Lung (tissue), 11 donors: ENCODE measurements at regions not wholly inside any gene's neighbourhood (a gene's known extent, or its start where the extent isn't known, plus 50 kb on each side); places are given as distances from the start of the nearest gene placed in this dataset.
"Not testable (repeated sequence)": the region's sequence is repeated elsewhere in the genome, so short reads cannot be mapped to it uniquely, and the experiment has no call there.

ENCODE experiments used
- ATAC-seq: fragments of 200-7000 bp; cut with Tn5 transposase; one replicate; pipeline ENCODE4 v1.9.1; 2020; ENCODE audit warnings: moderate number of reproducible peaks; ENCODE audit not compliant: insufficient read depth, low FRiP score
- DNase-seq, 3 donors: peaks; one replicate each; pipeline ENCODE4 v3.0.0-alpha.2; 2013 to 2017
- H3K27ac ChIP-seq, 2 donors: one replicate each; pipeline ENCODE4 v1.5.1; 2013; ENCODE audit warnings: mild to moderate bottlenecking in 2 of 2, moderate library complexity in 2 of 2, control low read depth in 1 of 2, inconsistent platforms in 1 of 2, low read depth in 1 of 2, low read length in 1 of 2
- H3K27me3 ChIP-seq, 3 donors: one replicate each; pipeline ENCODE4 v1.5.1; 2013; ENCODE audit warnings: low read length in 2 of 3; ENCODE audit not compliant: control insufficient read depth in 3 of 3, insufficient read depth in 3 of 3
- H3K36me3 ChIP-seq, 4 donors: one replicate each; pipeline ENCODE4 v1.5.1; 2013; ENCODE audit warnings: low read length in 4 of 4, mild to moderate bottlenecking in 1 of 4, moderate library complexity in 1 of 4; ENCODE audit not compliant: control insufficient read depth in 4 of 4, insufficient read depth in 4 of 4
- H3K4me1 ChIP-seq, 5 donors: one replicate each; pipeline ENCODE4 v1.5.1; 2013; ENCODE audit warnings: low read length in 5 of 5, mild to moderate bottlenecking in 2 of 5, moderate library complexity in 1 of 5; ENCODE audit not compliant: control insufficient read depth in 5 of 5, insufficient read depth in 5 of 5
- H3K4me3 ChIP-seq: one replicate; pipeline ENCODE4 v1.5.1; 2013; ENCODE audit warnings: mild to moderate bottlenecking, control low read depth, moderate library complexity
- H3K9ac ChIP-seq, 2 donors: one replicate each; pipeline ENCODE4 v1.5.1; 2013; ENCODE audit warnings: low read length in 2 of 2, control low read depth in 1 of 2; ENCODE audit not compliant: insufficient read depth in 1 of 2
- H3K9me3 ChIP-seq, 4 donors: one replicate each; pipeline ENCODE4 v1.5.1; 2013; ENCODE audit warnings: low read length in 3 of 4, mild to moderate bottlenecking in 1 of 4, moderate library complexity in 1 of 4; ENCODE audit not compliant: control insufficient read depth in 4 of 4, insufficient read depth in 3 of 4
- WGBS, 2 donors: extraction: QIAGEN DNeasy Blood & Tissue Kit; methylation state at CpG; one replicate each; pipeline ENCODE4 v1.1.7; 2013; 5-methylcytosine and 5-hydroxymethylcytosine counted together
- TF ChIP-seq, protein P1 (sequence below): IDR thresholded peaks from 2 replicates; pipeline ENCODE4 v1.5.1; 2012; ENCODE audit warnings: mild to moderate bottlenecking; ENCODE audit errors: control extremely low read depth, extremely low read depth
- donor health status: control.
- donor health status: control.
- donor health status: Bipolar disorder and iron deficiency.
- donor health status: healthy.
- donor health status: DM: yes; HTN: yes; CAD: no.

DNA sequence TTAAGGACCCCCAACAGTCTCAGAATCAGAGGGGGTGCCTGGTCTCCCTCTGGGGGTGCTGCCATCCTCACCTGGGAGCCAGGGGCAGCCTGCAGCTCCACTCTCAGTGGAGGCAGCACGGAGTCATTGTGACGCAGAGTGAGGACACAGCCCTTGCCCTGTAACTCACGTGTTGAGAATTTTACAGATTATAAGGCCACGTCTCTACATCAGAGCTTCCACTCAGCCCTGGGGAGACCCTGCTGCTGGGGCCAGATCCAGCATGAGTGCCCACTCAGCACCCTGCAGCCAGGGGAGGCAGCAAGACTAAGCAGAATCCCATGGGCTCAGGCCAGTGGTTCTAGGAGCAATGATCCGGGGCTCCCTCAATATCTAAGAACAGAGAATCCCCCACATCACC lies 137.4 kb upstream of the AFDN start:
- ATAC-seq: no peak
- 94 to 97% methylated on average over 5 of the region's 5 CpGs for WGBS, 2 donors

DNA sequence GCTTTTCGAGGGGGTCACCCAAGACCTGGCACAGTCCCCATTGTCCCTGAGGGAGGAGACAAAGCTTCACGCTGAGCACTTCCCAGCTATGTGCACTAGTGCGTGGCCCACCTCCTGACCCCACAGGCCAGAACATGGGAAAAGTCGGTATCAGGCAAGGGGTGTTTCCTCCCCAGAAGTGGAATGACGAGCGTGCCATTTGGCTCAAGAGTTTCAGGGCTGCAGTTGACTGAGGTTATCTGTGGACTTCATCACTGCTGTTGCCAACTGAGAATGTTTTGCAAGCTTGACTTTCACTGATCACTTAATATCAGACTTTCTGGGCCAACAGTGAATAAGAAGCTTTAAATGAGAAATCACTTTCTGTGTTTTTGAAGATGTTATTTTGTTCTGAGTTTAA lies 137.0 kb upstream of the AFDN start:
- Histone ChIP-seq H3K27me3 (peaks cover 0 to 8% (median 6%) of the 10 kb centered on the region in 3 donors), H3K4me3 (no peak overlapping the region), H3K9me3 (no peaks in the 10 kb centered on the region), H3K9ac (no peak overlapping the region), H3K27ac (no peak overlapping the region), H3K4me1 (peaks cover 0 to 10% (median 6%) of the 10 kb centered on the region in 5 donors), H3K36me3 (no peaks in the 10 kb centered on the region)
- DNase-seq (no peak), ATAC-seq (no peak)
- TF ChIP-seq, protein P1, sequence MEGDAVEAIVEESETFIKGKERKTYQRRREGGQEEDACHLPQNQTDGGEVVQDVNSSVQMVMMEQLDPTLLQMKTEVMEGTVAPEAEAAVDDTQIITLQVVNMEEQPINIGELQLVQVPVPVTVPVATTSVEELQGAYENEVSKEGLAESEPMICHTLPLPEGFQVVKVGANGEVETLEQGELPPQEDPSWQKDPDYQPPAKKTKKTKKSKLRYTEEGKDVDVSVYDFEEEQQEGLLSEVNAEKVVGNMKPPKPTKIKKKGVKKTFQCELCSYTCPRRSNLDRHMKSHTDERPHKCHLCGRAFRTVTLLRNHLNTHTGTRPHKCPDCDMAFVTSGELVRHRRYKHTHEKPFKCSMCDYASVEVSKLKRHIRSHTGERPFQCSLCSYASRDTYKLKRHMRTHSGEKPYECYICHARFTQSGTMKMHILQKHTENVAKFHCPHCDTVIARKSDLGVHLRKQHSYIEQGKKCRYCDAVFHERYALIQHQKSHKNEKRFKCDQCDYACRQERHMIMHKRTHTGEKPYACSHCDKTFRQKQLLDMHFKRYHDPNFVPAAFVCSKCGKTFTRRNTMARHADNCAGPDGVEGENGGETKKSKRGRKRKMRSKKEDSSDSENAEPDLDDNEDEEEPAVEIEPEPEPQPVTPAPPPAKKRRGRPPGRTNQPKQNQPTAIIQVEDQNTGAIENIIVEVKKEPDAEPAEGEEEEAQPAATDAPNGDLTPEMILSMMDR: no peak
- WGBS, 2 donors: 52 to 78% methylated on average over 6 of the region's 6 CpGs

More for the DNA sequence above, 137.4 kb upstream of the AFDN start:
- TF ChIP-seq, protein P1: no peak
- no peaks in the 10 kb centered on the region for H3K36me3 ChIP-seq
- H3K4me1 ChIP-seq: peaks cover 0 to 10% (median 6%) of the 10 kb centered on the region in 5 donors
- no peak for DNase-seq
- no peaks in the 10 kb centered on the region for H3K9me3 ChIP-seq
- peaks cover 0 to 8% (median 6%) of the 10 kb centered on the region in 3 donors for H3K27me3 ChIP-seq
- no peak overlapping the region for H3K27ac ChIP-seq
- H3K4me3 ChIP-seq: no peak overlapping the region
- H3K9ac ChIP-seq: no peak overlapping the region

DNA sequence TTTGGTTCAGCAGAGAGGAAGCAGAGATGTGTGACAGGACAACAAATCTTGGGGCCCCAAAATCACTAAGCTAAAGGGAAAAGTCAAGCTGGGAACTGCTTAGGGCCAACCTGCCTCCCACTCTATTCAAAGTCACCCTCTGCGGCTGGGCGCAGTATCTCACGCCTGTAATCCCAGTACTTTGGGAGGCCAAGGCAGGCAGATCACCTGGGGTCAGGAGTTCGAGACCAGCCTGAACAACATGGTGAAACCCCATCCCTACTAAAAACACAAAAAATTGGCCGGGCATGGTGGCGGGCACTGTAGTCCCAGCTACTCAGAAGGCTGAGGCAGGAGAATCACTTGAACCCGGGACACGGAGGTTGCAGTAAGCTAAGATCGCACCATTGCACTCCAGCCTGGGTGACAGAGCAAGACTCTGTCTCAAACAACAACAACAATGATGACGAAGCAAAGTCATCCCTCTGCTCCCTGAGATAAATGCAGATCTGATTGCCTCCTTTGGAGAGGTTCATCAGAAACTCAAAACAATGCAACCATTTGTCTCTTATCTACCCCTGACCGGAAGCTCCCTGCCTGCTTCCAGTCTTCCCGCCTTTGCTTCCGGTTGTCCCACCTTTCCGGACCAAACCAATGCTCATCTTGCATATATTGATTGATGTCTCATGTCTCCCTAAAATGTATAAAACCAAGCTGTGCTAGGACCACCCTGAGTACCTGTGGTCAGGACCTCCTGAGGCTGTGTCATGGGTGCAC lies 136.4 kb upstream of the AFDN start:
- 83 to 92% methylated on average over 14 of the region's 14 CpGs for WGBS, 2 donors
- not testable (repeated sequence) for H3K9ac ChIP-seq, H3K36me3 ChIP-seq, H3K4me3 ChIP-seq, H3K27me3 ChIP-seq, H3K9me3 ChIP-seq, ATAC-seq, H3K27ac ChIP-seq
- H3K4me1 ChIP-seq: peaks cover 0 to 10% (median 6%) of the 10 kb centered on the region in 5 donors
- peak in 1 of 3 donors; percentile 3 for DNase-seq

DNA sequence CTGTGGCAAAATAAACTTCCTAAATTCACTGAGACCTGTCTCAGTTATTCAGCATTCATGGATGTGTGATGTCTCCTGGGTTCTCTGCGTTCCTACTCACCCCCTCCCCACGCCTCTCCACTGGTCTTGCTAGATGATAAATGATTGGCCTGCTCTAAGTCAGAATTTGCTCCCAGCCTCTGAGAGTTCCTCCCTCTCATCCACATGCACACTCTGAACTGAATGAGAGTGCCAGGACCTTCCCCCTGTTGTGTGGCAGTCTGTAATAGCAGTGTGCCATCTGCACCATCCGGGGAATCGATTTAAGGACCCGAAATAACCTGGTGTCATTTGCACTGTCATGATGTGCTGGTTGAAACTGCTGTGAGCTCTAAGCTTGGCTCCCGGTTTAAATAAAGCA lies 135.8 kb upstream of the AFDN start:
- Histone ChIP-seq H3K27me3 (peaks cover 0 to 8% (median 4%) of the 10 kb centered on the region in 3 donors), H3K9me3 (no peaks in the 10 kb centered on the region), H3K27ac (no peak overlapping the region), H3K4me1 (peaks cover 0 to 10% (median 6%) of the 10 kb centered on the region in 5 donors), H3K9ac (no peak overlapping the region), H3K4me3 (no peak overlapping the region), H3K36me3 (no peaks in the 10 kb centered on the region)
- no peak for DNase-seq
- 77 to 87% methylated on average over 6 of the region's 6 CpGs for WGBS, 2 donors
- ATAC-seq: no peak
- TF ChIP-seq, protein P1: no peak
